T1000 (cell line): ENCODE measurements at regions not wholly inside any gene's neighbourhood (a gene's known extent, or its start where the extent isn't known, plus 50 kb on each side); places are given as distances from the start of the nearest gene placed in this dataset.
A peak's percentile ranks its signal among the peaks of the same experiment; 100 is the strongest.

Experiments
- DNase-seq: peaks from one replicate; lab custom pipeline; 2025; ENCODE audit warnings: mixed read lengths; lab: John Stamatoyannopoulos, UW

GRCh38 chr9:107721705-107722245 lies 232.2 kb upstream of the KLF4 start:
- no peak for DNase-seq

GRCh38 chr9:107720501-107720900 lies 230.9 kb upstream of the KLF4 start:
- no peak for DNase-seq

- DNase-seq = no peak
Observed at GRCh38 chr9:107717529-107718314, 228.2 kb upstream of the KLF4 start.

- no peak for DNase-seq
Observed at GRCh38 chr9:107715740-107716139, 226.2 kb upstream of the KLF4 start.

- DNase-seq = no peak
Observed at GRCh38 chr9:107713470-107713869, 223.9 kb upstream of the KLF4 start.

GRCh38 chr9:107712390-107712789 lies 222.8 kb upstream of the KLF4 start:
- peak; percentile 12 for DNase-seq

- DNase-seq = peak; percentile 49
Observed at GRCh38 chr9:107711542-107711941, 222.0 kb upstream of the KLF4 start.

- DNase-seq = no peak
Observed at GRCh38 chr9:107710953-107711352, 221.4 kb upstream of the KLF4 start.

- DNase-seq = no peak
Observed at GRCh38 chr9:107710546-107710945, 221.0 kb upstream of the KLF4 start.

GRCh38 chr9:107708791-107709190 lies 219.2 kb upstream of the KLF4 start:
- DNase-seq = no peak

- DNase-seq = peak; percentile 17
Observed at GRCh38 chr9:107707915-107708441, 218.4 kb upstream of the KLF4 start.

- DNase-seq = peak; percentile 71
Observed at GRCh38 chr9:107707428-107707837, 217.9 kb upstream of the KLF4 start.

GRCh38 chr9:107706701-107707427 lies 217.3 kb upstream of the KLF4 start:
- no peak for DNase-seq

- DNase-seq = no peak
Observed at GRCh38 chr9:107705521-107705920, 216.0 kb upstream of the KLF4 start.

GRCh38 chr9:107704774-107705173 lies 215.2 kb upstream of the KLF4 start:
- no peak for DNase-seq

- DNase-seq = no peak
Observed at GRCh38 chr9:107703651-107704050, 214.1 kb upstream of the KLF4 start.

- DNase-seq = no peak
Observed at GRCh38 chr9:107700847-107701246, 211.3 kb upstream of the KLF4 start.

GRCh38 chr9:107699231-107699630 lies 209.7 kb upstream of the KLF4 start:
- DNase-seq = no peak

GRCh38 chr9:107698779-107699178 lies 209.2 kb upstream of the KLF4 start:
- DNase-seq = no peak

- no peak for DNase-seq
Observed at GRCh38 chr9:107696302-107696701, 206.7 kb upstream of the KLF4 start.

GRCh38 chr9:107694390-107694789 lies 204.8 kb upstream of the KLF4 start:
- DNase-seq = no peak

- DNase-seq = no peak
Observed at GRCh38 chr9:107693625-107694326, 204.2 kb upstream of the KLF4 start.
